Thyroid gland (tissue), 4 donors: ENCODE measurements at regions not wholly inside any gene's neighbourhood (a gene's known extent, or its start where the extent isn't known, plus 50 kb on each side); places are given as distances from the start of the nearest gene placed in this dataset.
"Not testable (repeated sequence)": the region's sequence is repeated elsewhere in the genome, so short reads cannot be mapped to it uniquely, and the experiment has no call there.

ENCODE experiments used
- DNase-seq, 2 donors: peaks; one replicate each; pipeline ENCODE4 v3.0.0-alpha.2; 2019
- H3K27ac ChIP-seq, 3 donors: fragments of 200-600 bp; sonication (generic); 1 replicate in 2 of 3; 2 replicates in 1 of 3; pipeline ENCODE4 v1.5.1; 2016 to 2019; ENCODE audit warnings: mild to moderate bottlenecking in 1 of 3, moderate library complexity in 1 of 3
- H3K27me3 ChIP-seq: fragments of 200-600 bp; sonication (generic); one replicate; pipeline ENCODE4 v1.5.1; 2019
- H3K36me3 ChIP-seq, 2 donors: fragments of 200-600 bp; sonication (generic); one replicate each; pipeline ENCODE4 v1.5.1; 2016 to 2019
- H3K4me1 ChIP-seq, 2 donors: fragments of 200-600 bp; sonication (generic); one replicate each; pipeline ENCODE4 v1.5.1; 2017 to 2019
- H3K4me3 ChIP-seq, 3 donors: fragments of 200-600 bp; sonication (generic); replicated peaks in 1 of 3; 1 replicate in 2 of 3; 2 replicates in 1 of 3; pipeline ENCODE4 v1.5.1; 2016; ENCODE audit warnings: mild to moderate bottlenecking in 1 of 3
- H3K9me3 ChIP-seq: fragments of 200-600 bp; sonication (generic); one replicate; pipeline ENCODE4 v1.5.1; 2017
- POLR2A ChIP-seq, 2 donors: fragments of 450-650 bp; IDR thresholded peaks; one replicate each; pipeline ENCODE4 v1.6.1; 2017; ENCODE audit warnings: antibody characterized with exemption in 2 of 2, mild to moderate bottlenecking in 2 of 2, moderate library complexity in 1 of 2
- WGBS, 2 donors: methylation state at CpG; one replicate each; pipeline ENCODE4 v1.1.5; 2017; 5-methylcytosine and 5-hydroxymethylcytosine counted together
- intact Hi-C: fragments of 100-400 bp; cut with DNase I; formaldehyde crosslinking; loops from one replicate; pipeline ENCODE4 v1.15.1; 2023
- TF ChIP-seq, protein P1 (sequence below), 6 experiments: fragments of 200-600 bp in 3 of 6; fragments of 450-650 bp in 3 of 6; sonication (generic) in 3 of 6; IDR thresholded peaks; one replicate each; pipeline ENCODE4 v1.5.1; 2016 to 2019; ENCODE audit warnings: antibody characterized with exemption in 6 of 6, mild to moderate bottlenecking in 2 of 6, inconsistent platforms in 1 of 6, moderate library complexity in 1 of 6

DNA sequence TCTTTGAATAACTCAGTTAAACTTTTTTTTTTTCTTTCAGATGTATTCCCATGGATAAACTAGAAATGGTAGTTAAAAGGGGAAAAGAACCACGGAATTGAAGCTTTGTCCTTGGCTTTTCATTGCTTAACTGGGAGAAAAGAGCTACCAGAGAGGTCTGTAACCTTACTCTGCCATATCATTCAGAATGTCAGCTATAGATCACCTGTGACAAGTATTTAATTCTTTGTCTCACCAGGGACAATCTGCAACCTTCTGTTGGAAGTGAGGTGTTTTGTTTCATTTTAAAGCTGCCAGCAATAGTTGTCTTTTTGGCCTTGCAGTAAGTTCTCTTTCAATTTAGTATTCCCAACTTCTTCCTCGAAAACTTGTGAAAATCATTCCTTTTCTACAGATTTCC is 618.4 kb downstream of the FRK start:
- intact Hi-C loops = no loop called here
- WGBS, 2 donors = 77 to 80% methylated on average over 2 of the region's 2 CpGs
- Histone ChIP-seq H3K27ac (no peak overlapping the region), H3K9me3 (no peaks in the 10 kb centered on the region), H3K4me1 (no peaks in the 10 kb centered on the region), H3K36me3 (no peaks in the 10 kb centered on the region), H3K27me3 (no peaks in the 10 kb centered on the region), H3K4me3 (no peak overlapping the region)
- TF ChIP-seq, protein P1, sequence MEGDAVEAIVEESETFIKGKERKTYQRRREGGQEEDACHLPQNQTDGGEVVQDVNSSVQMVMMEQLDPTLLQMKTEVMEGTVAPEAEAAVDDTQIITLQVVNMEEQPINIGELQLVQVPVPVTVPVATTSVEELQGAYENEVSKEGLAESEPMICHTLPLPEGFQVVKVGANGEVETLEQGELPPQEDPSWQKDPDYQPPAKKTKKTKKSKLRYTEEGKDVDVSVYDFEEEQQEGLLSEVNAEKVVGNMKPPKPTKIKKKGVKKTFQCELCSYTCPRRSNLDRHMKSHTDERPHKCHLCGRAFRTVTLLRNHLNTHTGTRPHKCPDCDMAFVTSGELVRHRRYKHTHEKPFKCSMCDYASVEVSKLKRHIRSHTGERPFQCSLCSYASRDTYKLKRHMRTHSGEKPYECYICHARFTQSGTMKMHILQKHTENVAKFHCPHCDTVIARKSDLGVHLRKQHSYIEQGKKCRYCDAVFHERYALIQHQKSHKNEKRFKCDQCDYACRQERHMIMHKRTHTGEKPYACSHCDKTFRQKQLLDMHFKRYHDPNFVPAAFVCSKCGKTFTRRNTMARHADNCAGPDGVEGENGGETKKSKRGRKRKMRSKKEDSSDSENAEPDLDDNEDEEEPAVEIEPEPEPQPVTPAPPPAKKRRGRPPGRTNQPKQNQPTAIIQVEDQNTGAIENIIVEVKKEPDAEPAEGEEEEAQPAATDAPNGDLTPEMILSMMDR (IDR thresholded peaks at IDR 0.05) = no peak
- no peak for TF ChIP-seq POLR2A (IDR thresholded peaks at IDR 0.05)
- no peak for DNase-seq

DNA sequence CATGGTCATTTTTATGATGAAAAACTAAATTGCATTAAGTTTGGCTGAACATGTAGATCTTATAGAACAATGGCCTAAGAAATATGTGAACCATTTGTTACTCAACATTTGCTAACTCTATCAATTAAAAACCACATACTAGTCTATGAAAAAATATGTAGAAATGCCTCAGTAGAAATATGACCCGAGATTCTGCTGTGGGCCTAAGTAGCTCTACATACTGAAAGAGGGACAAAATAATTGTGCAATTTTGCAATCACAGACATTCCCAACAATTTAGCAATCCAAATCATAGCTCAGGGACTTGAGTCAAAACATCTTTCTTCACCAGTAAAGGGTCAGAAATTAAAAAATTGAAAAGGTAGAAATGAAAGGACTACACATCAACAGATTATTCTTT is 619.0 kb downstream of the FRK start:
- intact Hi-C loops = no loop called here
- H3K4me3 ChIP-seq = no peak overlapping the region
- no peaks in the 10 kb centered on the region for H3K9me3 ChIP-seq
- no peak overlapping the region for H3K27ac ChIP-seq
- H3K27me3 ChIP-seq = no peaks in the 10 kb centered on the region
- no peak for TF ChIP-seq POLR2A (IDR thresholded peaks at IDR 0.05)
- TF ChIP-seq, protein P1 (IDR thresholded peaks at IDR 0.05) = no peak
- H3K4me1 ChIP-seq = no peaks in the 10 kb centered on the region
- WGBS, 2 donors = 81 to 83% methylated on average over 1 of the region's 1 CpG
- H3K36me3 ChIP-seq = no peaks in the 10 kb centered on the region
- no peak for DNase-seq

DNA sequence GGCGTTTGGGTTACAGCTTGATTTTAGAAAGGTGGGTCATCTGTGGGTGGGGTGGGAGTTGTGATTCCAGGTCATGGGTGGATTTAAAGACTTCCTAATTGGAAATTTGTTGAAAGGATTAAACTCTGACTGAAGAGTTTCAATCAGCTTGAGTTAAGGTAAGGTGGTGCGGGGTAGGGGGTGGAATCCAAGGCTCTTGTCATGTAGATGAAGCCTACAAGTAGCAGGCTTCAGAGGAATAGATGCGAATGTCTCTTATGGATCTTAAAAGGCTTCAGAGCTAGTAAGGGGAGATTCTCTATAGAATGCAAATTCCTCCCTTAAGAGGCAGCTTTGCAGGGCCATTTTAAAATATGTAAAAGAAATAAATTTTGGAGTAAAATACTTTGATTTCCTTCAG is 645.3 kb downstream of the FRK start:
- TF ChIP-seq, protein P1 (IDR thresholded peaks at IDR 0.05) = no peak
- TF ChIP-seq POLR2A (IDR thresholded peaks at IDR 0.05) = no peak
- WGBS, 2 donors = 48 to 63% methylated on average over 3 of the region's 3 CpGs
- Histone ChIP-seq H3K4me3 (no peak overlapping the region), H3K27ac (no peak overlapping the region), H3K4me1 (no peaks in the 10 kb centered on the region), H3K9me3 (no peaks in the 10 kb centered on the region), H3K27me3 (no peaks in the 10 kb centered on the region), H3K36me3 (no peaks in the 10 kb centered on the region)
- intact Hi-C loops = no loop called here
- no peak for DNase-seq

DNA sequence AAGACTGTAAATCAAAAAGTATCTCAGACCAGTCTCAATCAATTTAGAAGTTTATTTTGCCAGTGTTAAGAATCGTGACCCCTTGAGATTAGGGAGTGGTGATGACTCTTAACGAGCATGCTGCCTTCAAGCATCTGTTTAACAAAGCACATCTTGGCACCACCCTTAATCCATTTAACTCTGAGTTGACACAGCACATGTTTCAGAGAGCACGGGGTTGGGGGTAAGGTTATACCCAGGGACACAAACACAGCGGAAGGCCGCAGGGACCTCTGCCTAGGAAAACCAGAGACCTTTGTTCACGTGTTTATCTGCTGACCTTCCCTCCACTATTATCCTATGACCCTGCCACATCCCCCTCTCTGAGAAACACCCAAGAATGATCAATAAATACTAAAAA is 645.8 kb downstream of the FRK start:
- H3K27me3 ChIP-seq, H3K9me3 ChIP-seq, intact Hi-C loops, DNase-seq, H3K36me3 ChIP-seq, H3K4me3 ChIP-seq, H3K27ac ChIP-seq, H3K4me1 ChIP-seq: not testable (repeated sequence)
- WGBS, 2 donors = 40 to 57% methylated on average over 6 of the region's 6 CpGs

DNA sequence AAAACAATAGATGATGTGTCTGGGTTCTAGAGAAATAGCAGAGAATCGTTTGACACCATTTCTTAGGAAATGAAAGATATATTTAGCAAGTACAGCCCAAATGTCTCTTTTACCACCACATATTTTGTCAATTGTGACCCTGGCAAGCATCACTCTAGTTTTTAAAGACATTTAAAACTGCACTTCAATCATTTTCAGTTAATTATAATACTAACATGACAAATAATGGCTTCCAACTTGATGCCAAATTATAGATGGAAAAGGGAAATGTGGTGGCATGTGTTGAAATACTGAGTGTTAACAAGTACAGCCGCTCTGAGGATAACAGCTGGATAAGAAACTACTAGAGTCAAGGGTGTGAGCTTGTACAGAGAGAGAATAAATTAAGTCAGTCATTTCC is 648.9 kb downstream of the FRK start:
- no peaks in the 10 kb centered on the region for H3K9me3 ChIP-seq
- H3K27me3 ChIP-seq = no peaks in the 10 kb centered on the region
- no peak for DNase-seq
- no peak overlapping the region for H3K27ac ChIP-seq
- no peak overlapping the region for H3K4me3 ChIP-seq
- intact Hi-C loops = no loop called here
- no peaks in the 10 kb centered on the region for H3K36me3 ChIP-seq
- no peaks in the 10 kb centered on the region for H3K4me1 ChIP-seq
- TF ChIP-seq, protein P1 (IDR thresholded peaks at IDR 0.05) = no peak
- no peak for TF ChIP-seq POLR2A (IDR thresholded peaks at IDR 0.05)
- WGBS, 2 donors = 77 to 79% methylated on average over 2 of the region's 2 CpGs

DNA sequence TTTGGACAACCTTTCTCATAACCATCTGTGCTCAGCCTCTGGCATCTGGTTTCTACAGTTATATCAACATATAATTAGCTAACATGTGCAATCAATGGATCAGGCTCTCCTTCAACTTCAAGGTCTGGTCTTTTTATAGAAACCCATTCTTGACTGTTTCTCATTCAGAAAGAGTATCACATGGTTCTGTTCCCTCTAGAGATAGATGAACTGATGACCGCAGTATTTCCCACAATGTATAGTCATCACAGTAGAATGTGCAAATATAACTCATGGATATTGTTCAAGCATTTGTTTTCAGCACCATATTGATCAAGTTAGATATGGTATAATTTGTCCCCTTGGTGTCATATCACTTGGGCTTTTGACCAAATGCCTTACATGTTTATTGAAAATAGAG is 656.2 kb downstream of the FRK start:
- 95 to 100% methylated on average over 1 of the region's 1 CpG for WGBS, 2 donors
- no peak for TF ChIP-seq POLR2A (IDR thresholded peaks at IDR 0.05)
- no peak for DNase-seq
- Histone ChIP-seq H3K27me3 (no peaks in the 10 kb centered on the region), H3K27ac (no peak overlapping the region), H3K4me1 (no peaks in the 10 kb centered on the region), H3K4me3 (no peak overlapping the region), H3K36me3 (no peaks in the 10 kb centered on the region), H3K9me3 (no peaks in the 10 kb centered on the region)
- intact Hi-C loops = no loop called here
